B cell (primary cell): ENCODE measurements at regions not wholly inside any gene's neighbourhood (a gene's known extent, or its start where the extent isn't known, plus 50 kb on each side); places are given as distances from the start of the nearest gene placed in this dataset.

Experiments
- CTCF ChIP-seq: fragments of 200-600 bp; IDR thresholded peaks from one replicate; pipeline ENCODE4 v1.8.0; 2022; ENCODE audit warnings: antibody characterized with exemption, mild to moderate bottlenecking
- EZH2 ChIP-seq: IDR thresholded peaks from 2 replicates; pipeline ENCODE4 v1.6.1; 2012; ENCODE audit warnings: borderline replicate concordance, low read depth, mild to moderate bottlenecking, moderate library complexity, low read length; ENCODE audit not compliant: insufficient read depth, poor library complexity, severe bottlenecking

DNA sequence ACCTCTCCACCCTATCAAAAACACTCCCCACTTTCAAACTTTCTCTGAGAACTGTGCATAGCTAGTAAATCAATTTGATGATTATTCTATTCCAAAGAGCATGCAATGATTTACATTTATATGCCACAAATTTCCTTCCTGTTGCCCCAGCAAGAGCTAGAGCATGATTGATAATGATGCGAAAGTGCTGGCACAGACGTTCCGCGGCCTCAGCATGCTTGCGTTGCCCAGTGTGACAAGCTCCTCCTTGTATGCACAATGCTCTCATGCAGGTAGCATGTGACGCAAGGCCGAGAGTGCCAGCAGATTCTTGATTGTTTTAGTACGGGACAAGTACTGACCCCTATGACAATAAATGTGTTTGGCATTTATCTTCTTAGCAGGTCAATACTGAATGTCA, 696.3 kb upstream of the SLC35B3 start:
- no peak for TF ChIP-seq CTCF
- TF ChIP-seq EZH2: no peak
